ENCODE measurements at regions not wholly inside any gene's neighbourhood (a gene's known extent, or its start where the extent isn't known, plus 50 kb on each side); places are given as distances from the start of the nearest gene placed in this dataset.
A peak's percentile ranks its signal among the peaks of the same experiment; 100 is the strongest.

DNA sequence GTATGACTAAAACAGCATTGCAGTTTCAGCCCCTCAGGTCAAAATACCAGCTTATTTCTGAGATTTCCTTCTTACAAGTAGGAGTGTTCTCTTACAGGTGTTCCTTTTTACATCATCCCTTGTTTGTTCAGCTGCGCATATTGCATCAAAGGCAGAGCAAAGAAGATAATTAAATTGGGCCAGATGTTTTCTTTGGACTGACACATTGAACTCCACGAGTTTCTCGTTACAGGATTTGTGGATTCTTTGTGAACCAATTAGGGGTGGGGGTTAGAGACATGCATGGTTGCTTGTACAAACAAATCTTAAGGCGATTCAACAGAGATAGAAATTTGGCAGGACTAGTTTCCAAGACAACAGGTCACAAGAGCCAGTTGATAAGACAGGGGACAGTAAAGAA is 95.7 kb downstream of the SPANXN4 start:
- TF ChIP-seq EP300 (IDR thresholded peaks at IDR 0.05) = peak in 1 of 2 donors; percentile 49
- TF ChIP-seq, protein P1, sequence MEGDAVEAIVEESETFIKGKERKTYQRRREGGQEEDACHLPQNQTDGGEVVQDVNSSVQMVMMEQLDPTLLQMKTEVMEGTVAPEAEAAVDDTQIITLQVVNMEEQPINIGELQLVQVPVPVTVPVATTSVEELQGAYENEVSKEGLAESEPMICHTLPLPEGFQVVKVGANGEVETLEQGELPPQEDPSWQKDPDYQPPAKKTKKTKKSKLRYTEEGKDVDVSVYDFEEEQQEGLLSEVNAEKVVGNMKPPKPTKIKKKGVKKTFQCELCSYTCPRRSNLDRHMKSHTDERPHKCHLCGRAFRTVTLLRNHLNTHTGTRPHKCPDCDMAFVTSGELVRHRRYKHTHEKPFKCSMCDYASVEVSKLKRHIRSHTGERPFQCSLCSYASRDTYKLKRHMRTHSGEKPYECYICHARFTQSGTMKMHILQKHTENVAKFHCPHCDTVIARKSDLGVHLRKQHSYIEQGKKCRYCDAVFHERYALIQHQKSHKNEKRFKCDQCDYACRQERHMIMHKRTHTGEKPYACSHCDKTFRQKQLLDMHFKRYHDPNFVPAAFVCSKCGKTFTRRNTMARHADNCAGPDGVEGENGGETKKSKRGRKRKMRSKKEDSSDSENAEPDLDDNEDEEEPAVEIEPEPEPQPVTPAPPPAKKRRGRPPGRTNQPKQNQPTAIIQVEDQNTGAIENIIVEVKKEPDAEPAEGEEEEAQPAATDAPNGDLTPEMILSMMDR (IDR thresholded peaks at IDR 0.05) = no peak
- Histone ChIP-seq H3K4me3 (no peak overlapping the region), H3K36me3 (no peaks in the 10 kb centered on the region), H3K27ac (no peak overlapping the region), H3K9me3 (no peaks in the 10 kb centered on the region), H3K4me1 (no peaks in the 10 kb centered on the region), H3K27me3 (no peaks in the 10 kb centered on the region)
- peak in 1 of 2 donors; percentile 4 for DNase-seq (ENCODE audit: low spot score in 2 of 2)
- WGBS, 2 donors = 43% methylated on average over 4 of the region's 4 CpGs

DNA sequence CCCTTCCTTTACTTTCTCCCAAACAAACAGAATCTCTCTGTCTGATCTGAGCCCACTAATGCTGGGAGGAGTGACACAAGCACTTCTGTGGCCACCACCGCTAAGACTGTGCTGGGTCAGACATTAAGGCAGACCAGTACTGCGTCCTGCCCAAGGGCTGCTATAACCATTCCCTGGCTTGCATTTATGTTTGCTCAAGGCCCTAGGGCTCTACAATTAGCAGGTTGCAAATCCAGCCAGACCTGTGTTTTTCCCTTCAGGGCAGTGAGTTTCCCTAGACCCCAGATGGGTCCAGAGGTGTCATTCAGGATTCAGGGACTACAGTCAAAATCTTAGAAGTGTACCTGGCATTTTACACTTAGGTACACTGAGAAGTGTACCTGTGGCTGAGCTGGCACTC is 89.7 kb downstream of the SPANXN4 start:
- TF ChIP-seq POLR2A (IDR thresholded peaks at IDR 0.05) = no peak
- TF ChIP-seq, protein P1 (IDR thresholded peaks at IDR 0.05) = no peak
- TF ChIP-seq EP300 (IDR thresholded peaks at IDR 0.05) = no peak
- Histone ChIP-seq H3K9me3 (no peaks in the 10 kb centered on the region), H3K36me3 (no peaks in the 10 kb centered on the region), H3K27me3 (no peaks in the 10 kb centered on the region), H3K4me3 (no peak overlapping the region), H3K4me1 (no peaks in the 10 kb centered on the region), H3K27ac (no peak overlapping the region)
- WGBS, 2 donors = 72 to 100% methylated on average over 2 of the region's 2 CpGs
- no peak for DNase-seq (ENCODE audit: low spot score in 2 of 2)

DNA sequence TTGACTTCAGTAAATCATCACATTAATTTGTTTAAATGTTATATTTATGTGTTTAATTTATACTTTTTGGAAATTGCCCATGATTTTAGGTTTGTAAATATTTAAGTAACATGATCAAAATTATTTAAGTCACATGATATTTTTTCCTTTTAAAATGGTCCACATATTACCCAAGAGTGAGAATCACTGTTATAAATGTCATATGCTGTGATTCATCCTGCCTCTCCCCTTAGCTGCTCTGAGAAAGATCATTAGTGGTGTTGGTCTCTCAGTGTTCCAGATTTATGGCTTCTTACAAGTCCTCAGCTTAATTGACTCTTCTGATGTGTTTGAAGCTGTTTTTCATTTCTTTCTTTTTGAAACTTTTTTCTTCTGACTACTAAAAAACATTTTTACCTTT is 70.1 kb downstream of the SPANXN4 start:
- Histone ChIP-seq H3K4me1 (no peaks in the 10 kb centered on the region), H3K36me3 (no peaks in the 10 kb centered on the region), H3K27me3 (no peaks in the 10 kb centered on the region), H3K27ac (no peak overlapping the region), H3K4me3 (no peak overlapping the region), H3K9me3 (no peaks in the 10 kb centered on the region)
- TF ChIP-seq EP300 (IDR thresholded peaks at IDR 0.05) (no peak), POLR2A (IDR thresholded peaks at IDR 0.05) (no peak)
- TF ChIP-seq, protein P1 (IDR thresholded peaks at IDR 0.05) = no peak
- DNase-seq (ENCODE audit: low spot score in 2 of 2) = no peak

DNA sequence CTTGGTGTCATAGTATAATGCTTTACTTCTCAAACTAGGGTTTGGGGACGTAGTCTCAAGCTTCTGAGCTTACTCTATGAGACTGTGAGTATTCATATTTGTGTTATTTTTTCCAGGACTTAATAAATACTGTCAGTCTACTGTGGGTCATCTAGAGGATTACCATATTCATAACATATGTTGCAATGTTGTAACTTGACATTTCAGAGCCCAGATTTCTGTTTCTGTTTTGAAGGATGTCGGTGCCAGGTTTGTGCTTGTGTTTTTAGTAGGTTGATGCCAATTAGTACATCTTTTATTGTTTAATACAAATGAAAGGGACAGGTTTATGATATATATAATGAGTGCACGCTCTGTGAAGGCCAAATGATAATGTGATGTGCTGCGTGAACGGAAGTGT is 69.6 kb downstream of the SPANXN4 start:
- no peak overlapping the region for H3K4me3 ChIP-seq
- no peaks in the 10 kb centered on the region for H3K27me3 ChIP-seq
- H3K27ac ChIP-seq = no peak overlapping the region
- H3K36me3 ChIP-seq = no peaks in the 10 kb centered on the region
- H3K4me1 ChIP-seq = no peaks in the 10 kb centered on the region
- WGBS, 2 donors = 66 to 68% methylated on average over 5 of the region's 5 CpGs
- no peak for TF ChIP-seq EP300 (IDR thresholded peaks at IDR 0.05)
- no peak for TF ChIP-seq POLR2A (IDR thresholded peaks at IDR 0.05)
- TF ChIP-seq, protein P1 (IDR thresholded peaks at IDR 0.05) = no peak
- H3K9me3 ChIP-seq = no peaks in the 10 kb centered on the region
- no peak for DNase-seq (ENCODE audit: low spot score in 2 of 2)

DNA sequence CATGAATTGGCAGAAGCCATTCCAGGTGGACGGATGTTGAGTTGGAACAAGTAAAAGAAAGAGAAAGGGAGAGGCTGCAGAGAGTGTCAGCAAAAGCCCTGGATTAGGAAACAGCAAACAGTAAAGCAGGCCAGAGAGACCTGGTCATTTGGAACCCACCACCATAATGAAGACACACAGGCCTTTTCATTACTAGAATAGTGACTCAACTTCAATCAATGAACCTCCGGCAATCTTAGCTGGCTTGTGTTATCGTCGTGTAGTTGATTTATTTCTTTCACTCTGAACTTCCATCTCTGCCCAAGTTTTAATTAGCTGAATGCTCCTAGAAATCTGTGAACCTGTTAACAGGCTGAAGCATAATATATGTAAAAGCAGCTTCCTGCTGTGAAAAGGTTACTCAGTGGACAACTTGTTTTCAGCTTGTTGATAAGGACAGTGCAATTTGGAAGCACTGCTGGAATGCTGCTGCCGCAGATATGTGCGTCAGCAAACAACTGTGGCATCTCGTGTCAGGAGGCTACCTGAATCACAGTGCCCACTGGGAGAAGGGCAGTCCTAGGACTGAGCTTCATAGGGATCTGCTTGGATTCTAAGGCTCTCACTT is 68.8 kb downstream of the SPANXN4 start:
- Histone ChIP-seq H3K4me3 (no peak overlapping the region), H3K36me3 (no peaks in the 10 kb centered on the region), H3K4me1 (no peaks in the 10 kb centered on the region), H3K9me3 (no peaks in the 10 kb centered on the region), H3K27me3 (no peaks in the 10 kb centered on the region), H3K27ac (no peak overlapping the region)
- TF ChIP-seq, protein P1 (IDR thresholded peaks at IDR 0.05) = no peak
- TF ChIP-seq EP300 (IDR thresholded peaks at IDR 0.05) = no peak
- no peak for TF ChIP-seq POLR2A (IDR thresholded peaks at IDR 0.05)
- 78 to 81% methylated on average over 7 of the region's 7 CpGs for WGBS, 2 donors
- no peak for DNase-seq (ENCODE audit: low spot score in 2 of 2)

Measured in tibial nerve (tissue), 4 donors.